ENCODE measurements at regions not wholly inside any gene's neighbourhood (a gene's known extent, or its start where the extent isn't known, plus 50 kb on each side); places are given as distances from the start of the nearest gene placed in this dataset.
"Not testable (repeated sequence)": the region's sequence is repeated elsewhere in the genome, so short reads cannot be mapped to it uniquely, and the experiment has no call there.

GRCh38 chr5:112544558-112544957, 125.5 kb upstream of the EPB41L4A start:
- TF ChIP-seq, protein P1, sequence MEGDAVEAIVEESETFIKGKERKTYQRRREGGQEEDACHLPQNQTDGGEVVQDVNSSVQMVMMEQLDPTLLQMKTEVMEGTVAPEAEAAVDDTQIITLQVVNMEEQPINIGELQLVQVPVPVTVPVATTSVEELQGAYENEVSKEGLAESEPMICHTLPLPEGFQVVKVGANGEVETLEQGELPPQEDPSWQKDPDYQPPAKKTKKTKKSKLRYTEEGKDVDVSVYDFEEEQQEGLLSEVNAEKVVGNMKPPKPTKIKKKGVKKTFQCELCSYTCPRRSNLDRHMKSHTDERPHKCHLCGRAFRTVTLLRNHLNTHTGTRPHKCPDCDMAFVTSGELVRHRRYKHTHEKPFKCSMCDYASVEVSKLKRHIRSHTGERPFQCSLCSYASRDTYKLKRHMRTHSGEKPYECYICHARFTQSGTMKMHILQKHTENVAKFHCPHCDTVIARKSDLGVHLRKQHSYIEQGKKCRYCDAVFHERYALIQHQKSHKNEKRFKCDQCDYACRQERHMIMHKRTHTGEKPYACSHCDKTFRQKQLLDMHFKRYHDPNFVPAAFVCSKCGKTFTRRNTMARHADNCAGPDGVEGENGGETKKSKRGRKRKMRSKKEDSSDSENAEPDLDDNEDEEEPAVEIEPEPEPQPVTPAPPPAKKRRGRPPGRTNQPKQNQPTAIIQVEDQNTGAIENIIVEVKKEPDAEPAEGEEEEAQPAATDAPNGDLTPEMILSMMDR (IDR thresholded peaks at IDR 0.05) = not testable (repeated sequence)
- TF ChIP-seq, protein P2, sequence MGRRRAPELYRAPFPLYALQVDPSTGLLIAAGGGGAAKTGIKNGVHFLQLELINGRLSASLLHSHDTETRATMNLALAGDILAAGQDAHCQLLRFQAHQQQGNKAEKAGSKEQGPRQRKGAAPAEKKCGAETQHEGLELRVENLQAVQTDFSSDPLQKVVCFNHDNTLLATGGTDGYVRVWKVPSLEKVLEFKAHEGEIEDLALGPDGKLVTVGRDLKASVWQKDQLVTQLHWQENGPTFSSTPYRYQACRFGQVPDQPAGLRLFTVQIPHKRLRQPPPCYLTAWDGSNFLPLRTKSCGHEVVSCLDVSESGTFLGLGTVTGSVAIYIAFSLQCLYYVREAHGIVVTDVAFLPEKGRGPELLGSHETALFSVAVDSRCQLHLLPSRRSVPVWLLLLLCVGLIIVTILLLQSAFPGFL (CRISPR knock-in tag; IDR thresholded peaks at IDR 0.05; ENCODE audit: borderline replicate concordance) = not testable (repeated sequence)

Measured in WTC11 (cell line).